Mesendoderm (in vitro differentiated cells): ENCODE measurements at regions not wholly inside any gene's neighbourhood (a gene's known extent, or its start where the extent isn't known, plus 50 kb on each side); places are given as distances from the start of the nearest gene placed in this dataset.

Experiments
- DNase-seq: peaks from one replicate; pipeline ENCODE4 v3.0.0; 2013
- H2AK5ac ChIP-seq: 2 replicates; pipeline ENCODE4 v1.6.1; 2013; ENCODE audit warnings: low read length, inconsistent platforms
- H2BK120ac ChIP-seq: 2 replicates; pipeline ENCODE4 v1.6.1; 2013; ENCODE audit warnings: low read depth, mild to moderate bottlenecking, low read length, moderate library complexity, mixed read lengths
- H2BK15ac ChIP-seq: replicated peaks from 2 replicates; pipeline ENCODE4 v1.6.1; 2013; ENCODE audit warnings: low read depth, mild to moderate bottlenecking, moderate library complexity
- H2BK5ac ChIP-seq: 2 replicates; pipeline ENCODE4 v1.6.1; 2013; ENCODE audit warnings: low read length, inconsistent platforms
- H3K18ac ChIP-seq: 2 replicates; pipeline ENCODE4 v1.6.1; 2013; ENCODE audit warnings: mild to moderate bottlenecking, low read length, mixed read lengths
- H3K23ac ChIP-seq: one replicate; pipeline ENCODE4 v1.6.1; 2013; ENCODE audit warnings: low read length
- H3K27ac ChIP-seq: 2 replicates; pipeline ENCODE4 v1.5.1; 2013; ENCODE audit warnings: low read depth, mild to moderate bottlenecking, inconsistent platforms, low read length, moderate library complexity
- H3K27me3 ChIP-seq: 2 replicates; pipeline ENCODE4 v1.6.1; 2013; ENCODE audit warnings: low read length, control low read depth, mild to moderate bottlenecking, inconsistent platforms; ENCODE audit not compliant: insufficient read depth, poor library complexity
- H3K36me3 ChIP-seq: 2 replicates; pipeline ENCODE4 v1.6.1; 2013; ENCODE audit warnings: low read length, inconsistent platforms; ENCODE audit not compliant: control insufficient read depth, insufficient read depth
- H3K4ac ChIP-seq: one replicate; pipeline ENCODE4 v1.6.1; 2013; ENCODE audit warnings: low read depth, mild to moderate bottlenecking, low read length, moderate library complexity
- H3K4me1 ChIP-seq: 2 replicates; pipeline ENCODE4 v1.6.1; 2013; ENCODE audit warnings: low read depth, low read length, inconsistent platforms; ENCODE audit not compliant: control insufficient read depth
- H3K4me2 ChIP-seq: 2 replicates; pipeline ENCODE4 v1.6.1; 2013; ENCODE audit warnings: low read length
- H3K4me3 ChIP-seq: 2 replicates; pipeline ENCODE4 v1.5.1; 2013; ENCODE audit warnings: mild to moderate bottlenecking, low read length
- H3K56ac ChIP-seq: one replicate; pipeline ENCODE4 v1.6.1; 2013; ENCODE audit warnings: low read length
- H3K79me1 ChIP-seq: 2 replicates; pipeline ENCODE4 v1.6.1; 2013; ENCODE audit warnings: low read length, inconsistent platforms
- H3K79me2 ChIP-seq: 2 replicates; pipeline ENCODE4 v1.6.1; 2013; ENCODE audit warnings: mild to moderate bottlenecking, low read length; ENCODE audit not compliant: control insufficient read depth, insufficient read depth
- H3K9ac ChIP-seq: 2 replicates; pipeline ENCODE4 v1.6.1; 2013; ENCODE audit warnings: low read length, inconsistent platforms
- H4K5ac ChIP-seq: one replicate; pipeline ENCODE4 v1.6.1; 2013; ENCODE audit warnings: low read length
- H4K8ac ChIP-seq: one replicate; pipeline ENCODE4 v1.6.1; 2013; ENCODE audit warnings: low read depth, mild to moderate bottlenecking, control low read depth, low read length, moderate library complexity
- WGBS: extraction: QIAGEN DNeasy Blood & Tissue Kit; methylation state at CpG from one replicate; pipeline ENCODE4 v1.1.7; 2013; ENCODE audit warnings: low lambda C conversion rate, missing lambda C conversion rate; ENCODE audit not compliant: insufficient coverage; ENCODE audit errors: extremely low coverage; 5-methylcytosine and 5-hydroxymethylcytosine counted together

GRCh38 chr3:65042675-65043074 is 354.9 kb upstream of the ADAMTS9 start:
- no peak overlapping the region for H3K23ac ChIP-seq
- no CpG with 5 or more reads among the region's 3 CpGs for WGBS
- H2AK5ac ChIP-seq = no peak overlapping the region

GRCh38 chr3:65039754-65040210 is 352.0 kb upstream of the ADAMTS9 start:
- H2BK15ac ChIP-seq = no peak overlapping the region
- WGBS = no CpG with 5 or more reads among the region's 6 CpGs
- no peak overlapping the region for H3K23ac ChIP-seq
- no peak overlapping the region for H2BK120ac ChIP-seq
- no peak overlapping the region for H4K8ac ChIP-seq
- H3K79me1 ChIP-seq = no peaks in the 10 kb centered on the region
- H3K4me3 ChIP-seq = no peak overlapping the region
- no peak overlapping the region for H4K5ac ChIP-seq
- H3K4me2 ChIP-seq = no peak overlapping the region
- no peak overlapping the region for H3K4ac ChIP-seq
- no peak overlapping the region for H2BK5ac ChIP-seq
- no peak overlapping the region for H3K27ac ChIP-seq
- H3K36me3 ChIP-seq = no peaks in the 10 kb centered on the region
- H3K27me3 ChIP-seq = no peaks in the 10 kb centered on the region
- H3K4me1 ChIP-seq = no peaks in the 10 kb centered on the region
- no peak overlapping the region for H3K9ac ChIP-seq
- peak; percentile 72 for DNase-seq
- H2AK5ac ChIP-seq = no peak overlapping the region
- H3K79me2 ChIP-seq = no peaks in the 10 kb centered on the region
- no peak overlapping the region for H3K18ac ChIP-seq
- no peak overlapping the region for H3K56ac ChIP-seq

More at GRCh38 chr3:65042675-65043074, 354.9 kb upstream of the ADAMTS9 start:
- Histone ChIP-seq H4K8ac (no peak overlapping the region), H3K18ac (no peak overlapping the region), H3K4ac (no peak overlapping the region), H2BK15ac (no peak overlapping the region), H4K5ac (no peak overlapping the region), H3K56ac (no peak overlapping the region), H3K4me1 (no peaks in the 10 kb centered on the region), H3K79me1 (no peaks in the 10 kb centered on the region), H3K36me3 (no peaks in the 10 kb centered on the region), H2BK120ac (no peak overlapping the region), H3K79me2 (no peaks in the 10 kb centered on the region), H3K4me3 (no peak overlapping the region), H3K9ac (no peak overlapping the region), H3K4me2 (no peak overlapping the region), H2BK5ac (no peak overlapping the region), H3K27me3 (no peaks in the 10 kb centered on the region), H3K27ac (no peak overlapping the region)
- no peak for DNase-seq

GRCh38 chr3:65037861-65038260 is 350.1 kb upstream of the ADAMTS9 start:
- no peak for DNase-seq
- Histone ChIP-seq H4K5ac (no peak overlapping the region), H3K36me3 (no peaks in the 10 kb centered on the region), H3K27ac (no peak overlapping the region), H3K4me3 (no peak overlapping the region), H3K18ac (no peak overlapping the region), H3K27me3 (no peaks in the 10 kb centered on the region), H3K79me2 (no peaks in the 10 kb centered on the region), H3K79me1 (no peaks in the 10 kb centered on the region), H3K4me2 (no peak overlapping the region), H3K9ac (no peak overlapping the region), H2AK5ac (no peak overlapping the region), H3K4me1 (no peaks in the 10 kb centered on the region), H3K4ac (no peak overlapping the region), H3K23ac (no peak overlapping the region), H4K8ac (no peak overlapping the region), H2BK15ac (no peak overlapping the region), H3K56ac (no peak overlapping the region), H2BK5ac (no peak overlapping the region), H2BK120ac (no peak overlapping the region)
- WGBS = no CpG with 5 or more reads among the region's 2 CpGs

GRCh38 chr3:65035246-65035645 is 347.4 kb upstream of the ADAMTS9 start:
- Histone ChIP-seq H2BK5ac (no peak overlapping the region), H3K79me1 (no peaks in the 10 kb centered on the region), H3K27ac (no peak overlapping the region), H4K8ac (no peak overlapping the region), H2BK15ac (no peak overlapping the region), H4K5ac (no peak overlapping the region), H3K79me2 (no peaks in the 10 kb centered on the region), H3K56ac (no peak overlapping the region), H3K4ac (no peak overlapping the region), H3K4me2 (no peak overlapping the region), H2BK120ac (no peak overlapping the region), H3K23ac (no peak overlapping the region), H3K4me3 (no peak overlapping the region), H3K18ac (no peak overlapping the region), H3K27me3 (no peaks in the 10 kb centered on the region), H3K9ac (no peak overlapping the region), H3K4me1 (peaks cover 1% of the 10 kb centered on the region), H2AK5ac (no peak overlapping the region), H3K36me3 (no peaks in the 10 kb centered on the region)
- no CpG with 5 or more reads among the region's 2 CpGs for WGBS
- no peak for DNase-seq

GRCh38 chr3:65033576-65033975 is 345.8 kb upstream of the ADAMTS9 start:
- no peak overlapping the region for H3K18ac ChIP-seq
- no peaks in the 10 kb centered on the region for H3K36me3 ChIP-seq
- DNase-seq = peak; percentile 32
- no peaks in the 10 kb centered on the region for H3K27me3 ChIP-seq
- peaks cover 1% of the 10 kb centered on the region for H3K4me1 ChIP-seq
- no peak overlapping the region for H3K27ac ChIP-seq
- H3K79me2 ChIP-seq = no peaks in the 10 kb centered on the region
- no peak overlapping the region for H3K4me3 ChIP-seq
- H3K4me2 ChIP-seq = no peak overlapping the region
- H3K4ac ChIP-seq = no peak overlapping the region
- no peak overlapping the region for H2BK5ac ChIP-seq
- H3K56ac ChIP-seq = no peak overlapping the region
- H2AK5ac ChIP-seq = no peak overlapping the region
- no peak overlapping the region for H4K5ac ChIP-seq
- no peak overlapping the region for H3K23ac ChIP-seq
- H2BK120ac ChIP-seq = no peak overlapping the region
- H3K9ac ChIP-seq = no peak overlapping the region
- no peak overlapping the region for H4K8ac ChIP-seq
- no peaks in the 10 kb centered on the region for H3K79me1 ChIP-seq
- no CpG with 5 or more reads among the region's 2 CpGs for WGBS
- no peak overlapping the region for H2BK15ac ChIP-seq

GRCh38 chr3:65030847-65031463 is 343.2 kb upstream of the ADAMTS9 start:
- Histone ChIP-seq H3K23ac (no peak overlapping the region), H3K4me3 (no peak overlapping the region), H3K27me3 (no peaks in the 10 kb centered on the region), H3K56ac (no peak overlapping the region), H3K4me2 (no peak overlapping the region), H4K8ac (no peak overlapping the region), H3K4me1 (peaks cover 1% of the 10 kb centered on the region), H4K5ac (no peak overlapping the region), H3K79me2 (no peaks in the 10 kb centered on the region), H2AK5ac (no peak overlapping the region), H3K9ac (no peak overlapping the region), H3K79me1 (no peaks in the 10 kb centered on the region), H3K4ac (no peak overlapping the region), H2BK5ac (no peak overlapping the region), H2BK15ac (no peak overlapping the region), H3K18ac (no peak overlapping the region), H2BK120ac (no peak overlapping the region), H3K27ac (no peak overlapping the region), H3K36me3 (no peaks in the 10 kb centered on the region)
- peak; percentile 83 for DNase-seq
- no CpG with 5 or more reads among the region's 3 CpGs for WGBS
